Skin epidermis (tissue), 12 donors: ENCODE measurements at regions not wholly inside any gene's neighbourhood (a gene's known extent, or its start where the extent isn't known, plus 50 kb on each side); places are given as distances from the start of the nearest gene placed in this dataset.

ENCODE experiments used
- H3K27ac ChIP-seq, 21 experiments: fragments of 200-600 bp; sonication (generic) in 11 of 21; one replicate each; pipeline ENCODE4 v1.5.0; 2020; ENCODE audit warnings: mild to moderate bottlenecking in 3 of 21, inconsistent platforms in 2 of 21, moderate library complexity in 2 of 21
- H3K4me3 ChIP-seq, 7 experiments: fragments of 200-600 bp; sonication (generic) in 2 of 7; one replicate each; pipeline ENCODE4 v1.5.0; 2020; ENCODE audit warnings: inconsistent platforms in 2 of 7, mild to moderate bottlenecking in 2 of 7, moderate library complexity in 1 of 7

DNA sequence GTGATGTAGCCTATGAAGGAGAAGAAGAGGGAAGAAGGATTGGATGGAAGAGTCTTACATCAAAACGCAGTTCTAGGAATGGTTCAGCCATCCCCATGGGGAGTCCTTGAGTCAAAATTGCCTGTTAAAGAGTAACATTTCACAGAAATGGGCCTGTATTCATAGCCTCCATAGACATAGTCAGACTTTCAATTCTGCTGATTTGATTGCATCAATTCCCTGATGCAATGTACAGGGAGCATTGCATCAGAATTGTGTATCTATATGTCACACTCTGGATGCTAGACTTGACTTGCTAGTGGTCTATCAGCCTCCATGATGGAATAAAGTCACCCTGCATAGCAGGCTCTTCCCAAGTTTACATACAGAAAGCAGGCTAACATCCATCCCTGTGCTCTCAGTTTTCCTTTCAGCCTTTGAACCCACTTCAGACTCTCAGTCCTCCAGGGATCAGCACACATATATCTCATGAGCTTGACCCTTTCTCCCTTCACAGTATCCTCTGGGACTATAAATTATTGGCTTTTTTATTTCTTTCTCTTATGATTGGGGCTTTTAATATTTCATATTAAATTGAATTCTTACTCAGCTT is 1111.7 kb upstream of the B3GALT2 start:
- Histone ChIP-seq H3K27ac (no peak overlapping the region), H3K4me3 (no peak overlapping the region)

GRCh38 chr1:194297094-194297493 is 1110.7 kb upstream of the B3GALT2 start:
- Histone ChIP-seq H3K27ac (no peak overlapping the region), H3K4me3 (no peak overlapping the region)

GRCh38 chr1:194296201-194296600 is 1109.8 kb upstream of the B3GALT2 start:
- Histone ChIP-seq H3K4me3 (no peak overlapping the region), H3K27ac (no peak overlapping the region)

- no peak overlapping the region for H3K27ac ChIP-seq
These were observed 1109.3 kb upstream of the B3GALT2 start for GRCh38 chr1:194295685-194296084.

DNA sequence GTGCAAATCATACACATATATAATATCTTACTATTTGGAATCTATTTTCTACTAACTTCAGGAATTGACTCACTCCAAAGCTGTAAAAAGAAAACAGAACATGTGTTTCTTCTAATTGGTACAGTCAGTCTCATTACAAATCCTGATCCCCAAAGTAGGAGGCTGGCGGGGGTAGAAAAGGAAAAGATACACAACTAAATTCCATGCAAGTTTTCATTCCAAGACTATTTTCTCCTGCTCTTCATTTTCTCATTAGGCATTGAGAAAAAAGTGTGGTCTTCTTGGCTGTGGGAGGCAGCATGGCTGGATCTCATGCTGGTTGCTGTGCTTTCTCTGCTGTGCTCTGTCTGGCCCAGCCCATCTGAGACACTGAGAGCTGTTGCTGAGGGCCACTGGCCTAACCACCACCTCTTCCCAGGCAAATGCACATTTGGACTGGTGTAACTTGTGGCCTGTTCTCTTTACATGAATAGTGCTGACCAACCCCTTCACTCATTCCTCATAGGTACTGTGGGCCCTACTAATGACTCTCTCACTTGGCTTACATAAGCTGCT is 1107.5 kb upstream of the B3GALT2 start:
- no peak overlapping the region for H3K27ac ChIP-seq
- no peak overlapping the region for H3K4me3 ChIP-seq

More at GRCh38 chr1:194295685-194296084, 1109.3 kb upstream of the B3GALT2 start:
- H3K4me3 ChIP-seq, result no peak overlapping the region

- Histone ChIP-seq H3K4me3 (no peak overlapping the region), H3K27ac (no peak overlapping the region)
These were observed 1106.6 kb upstream of the B3GALT2 start for GRCh38 chr1:194292966-194293365.

DNA sequence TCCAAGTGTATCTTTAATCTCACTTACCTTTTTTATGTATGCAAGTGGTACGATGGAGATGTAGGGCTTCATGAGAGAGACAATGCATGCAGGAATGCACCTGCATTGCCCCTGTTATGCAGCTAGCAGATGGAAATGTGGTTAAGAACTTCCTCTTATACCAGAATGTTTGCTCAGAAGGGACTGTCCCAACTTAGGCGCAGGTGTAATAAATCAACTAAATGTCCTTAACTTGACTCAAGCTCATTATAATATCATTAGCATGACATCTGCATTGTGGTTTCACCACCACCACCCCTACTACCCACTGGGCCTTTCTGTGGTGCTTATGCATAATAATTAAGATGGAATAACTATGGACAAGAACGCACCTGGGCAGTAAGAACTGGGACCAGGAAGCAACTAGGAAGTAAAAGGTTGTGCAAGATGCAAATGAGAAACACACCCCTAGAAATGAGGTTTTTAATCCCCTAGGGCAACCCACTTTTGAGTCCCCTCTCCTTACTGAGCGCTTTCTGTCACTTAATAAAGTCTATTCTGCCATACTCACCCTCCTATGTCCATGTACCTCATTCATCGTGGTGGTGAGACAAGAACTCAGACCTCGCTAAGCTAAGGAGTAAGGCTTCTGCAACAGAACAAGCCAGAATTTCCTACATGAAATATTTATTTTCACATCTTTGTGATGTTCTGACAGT is 1103.3 kb upstream of the B3GALT2 start:
- H3K4me3 ChIP-seq, result no peak overlapping the region
- H3K27ac ChIP-seq, result no peak overlapping the region

GRCh38 chr1:194288238-194288637 is 1101.8 kb upstream of the B3GALT2 start:
- H3K27ac ChIP-seq, result no peak overlapping the region
- H3K4me3 ChIP-seq, result no peak overlapping the region

GRCh38 chr1:194281376-194281775 is 1095.0 kb upstream of the B3GALT2 start:
- Histone ChIP-seq H3K27ac (no peak overlapping the region), H3K4me3 (no peak overlapping the region)

DNA sequence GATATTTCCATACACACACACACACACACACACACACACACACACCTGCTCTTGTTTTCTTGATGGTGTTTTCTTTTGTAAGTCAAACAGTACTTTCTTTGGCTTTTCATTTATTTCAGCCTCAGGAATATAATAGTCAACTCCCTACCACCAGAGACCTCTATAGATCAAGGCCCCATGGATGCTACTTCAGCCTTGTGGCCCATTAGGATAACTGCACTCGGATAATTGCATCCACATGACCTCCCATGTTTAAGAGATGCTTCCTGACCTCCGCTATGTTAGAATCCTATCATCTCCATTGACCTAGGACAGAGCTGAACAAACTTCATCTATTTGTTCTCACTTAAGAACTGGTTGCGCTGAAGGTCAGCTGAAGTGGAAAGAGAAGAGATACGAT is 1094.0 kb upstream of the B3GALT2 start:
- Histone ChIP-seq H3K27ac (no peak overlapping the region), H3K4me3 (no peak overlapping the region)

GRCh38 chr1:194279975-194280374 is 1093.6 kb upstream of the B3GALT2 start:
- H3K27ac ChIP-seq, result no peak overlapping the region
- no peak overlapping the region for H3K4me3 ChIP-seq

GRCh38 chr1:194277927-194278326 is 1091.5 kb upstream of the B3GALT2 start:
- no peak overlapping the region for H3K27ac ChIP-seq
- H3K4me3 ChIP-seq, result no peak overlapping the region

DNA sequence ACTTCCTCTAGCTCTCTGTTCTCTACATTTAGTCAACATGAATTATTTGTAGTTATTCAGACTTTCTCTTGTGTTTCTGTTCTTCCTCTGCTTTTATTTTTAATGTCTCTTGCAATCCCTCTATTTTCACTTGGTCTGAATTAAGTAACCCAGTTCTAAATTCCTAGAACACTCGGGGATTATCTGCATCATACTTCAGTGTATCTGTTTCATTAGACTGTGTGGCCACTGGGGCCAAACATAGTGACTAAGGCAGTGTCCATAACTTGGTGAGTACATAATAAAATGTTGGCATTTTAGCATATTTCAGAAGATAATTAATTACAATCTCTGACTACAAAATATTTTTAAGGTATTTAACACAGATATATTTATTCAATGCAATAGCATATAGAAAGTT is 1087.2 kb upstream of the B3GALT2 start:
- H3K27ac ChIP-seq, result no peak overlapping the region
- H3K4me3 ChIP-seq, result no peak overlapping the region

DNA sequence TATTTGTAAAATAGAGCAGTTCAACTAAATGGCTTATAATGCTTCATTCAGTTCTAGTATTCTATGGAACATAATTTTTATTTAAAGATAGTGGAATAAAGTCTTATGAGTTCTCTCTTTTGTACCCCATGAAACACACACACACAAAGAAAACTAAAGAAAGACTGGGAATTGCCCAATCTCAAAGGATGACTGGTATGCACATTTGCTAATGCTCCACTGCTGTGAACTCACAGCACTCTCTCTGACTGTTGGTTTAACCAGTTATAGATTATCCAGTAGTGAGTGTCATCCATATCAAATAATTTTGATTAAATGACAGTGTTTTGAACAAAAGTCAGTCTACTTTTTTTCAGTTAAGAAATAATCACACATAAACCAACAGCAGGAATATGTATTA is 1082.4 kb upstream of the B3GALT2 start:
- no peak overlapping the region for H3K4me3 ChIP-seq
- H3K27ac ChIP-seq, result no peak overlapping the region

- H3K27ac ChIP-seq, result no peak overlapping the region
- no peak overlapping the region for H3K4me3 ChIP-seq
These were observed 1080.6 kb upstream of the B3GALT2 start for GRCh38 chr1:194267021-194267420.

GRCh38 chr1:194256010-194256409 is 1069.6 kb upstream of the B3GALT2 start:
- Histone ChIP-seq H3K4me3 (no peak overlapping the region), H3K27ac (no peak overlapping the region)

- no peak overlapping the region for H3K27ac ChIP-seq
These were observed 1065.8 kb upstream of the B3GALT2 start for GRCh38 chr1:194252199-194252598.

GRCh38 chr1:194241215-194241614 is 1054.8 kb upstream of the B3GALT2 start:
- Histone ChIP-seq H3K4me3 (no peak overlapping the region), H3K27ac (no peak overlapping the region)

More at GRCh38 chr1:194252199-194252598, 1065.8 kb upstream of the B3GALT2 start:
- no peak overlapping the region for H3K4me3 ChIP-seq

- Histone ChIP-seq H3K4me3 (no peak overlapping the region), H3K27ac (no peak overlapping the region)
These were observed 1046.7 kb upstream of the B3GALT2 start for GRCh38 chr1:194233069-194233468.

DNA sequence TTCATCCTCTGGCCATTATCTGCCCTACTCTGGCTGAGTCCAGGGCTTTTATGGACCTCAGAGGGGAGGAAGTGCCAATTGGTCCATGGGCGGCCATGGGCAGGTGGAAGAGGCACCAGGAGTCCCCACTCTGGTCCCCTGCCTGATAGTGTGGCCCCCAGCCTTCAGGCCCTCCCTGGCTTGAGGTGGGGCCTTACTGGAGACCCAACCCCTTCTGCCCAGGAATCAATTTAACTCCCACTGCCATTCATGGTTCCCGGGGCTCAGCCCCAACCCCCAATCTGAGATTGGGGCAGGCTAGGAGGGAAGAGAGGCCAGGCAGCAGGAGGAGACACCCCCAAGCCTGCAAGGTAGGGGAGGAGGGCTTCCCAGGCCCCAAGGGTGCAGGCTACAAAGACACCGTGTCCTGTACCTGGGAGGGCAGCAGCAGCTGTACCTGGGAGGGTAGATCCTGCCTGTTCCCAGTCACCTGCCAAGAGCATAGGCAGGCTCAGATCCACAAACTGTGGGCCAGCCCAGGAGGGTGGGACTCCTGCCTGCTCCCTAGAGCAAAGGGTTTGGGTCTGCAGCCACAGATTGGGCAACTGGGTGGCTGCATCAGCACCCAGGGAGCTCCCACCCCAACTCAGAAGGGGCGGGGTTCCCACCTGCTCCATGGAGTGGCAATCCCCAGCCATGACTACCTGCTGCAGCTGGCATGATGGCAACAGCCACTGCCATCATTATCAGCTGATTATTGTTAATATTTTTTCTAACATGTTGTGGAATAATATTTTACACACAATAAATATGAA is 1044.1 kb upstream of the B3GALT2 start:
- Histone ChIP-seq H3K27ac (no peak overlapping the region), H3K4me3 (no peak overlapping the region)

DNA sequence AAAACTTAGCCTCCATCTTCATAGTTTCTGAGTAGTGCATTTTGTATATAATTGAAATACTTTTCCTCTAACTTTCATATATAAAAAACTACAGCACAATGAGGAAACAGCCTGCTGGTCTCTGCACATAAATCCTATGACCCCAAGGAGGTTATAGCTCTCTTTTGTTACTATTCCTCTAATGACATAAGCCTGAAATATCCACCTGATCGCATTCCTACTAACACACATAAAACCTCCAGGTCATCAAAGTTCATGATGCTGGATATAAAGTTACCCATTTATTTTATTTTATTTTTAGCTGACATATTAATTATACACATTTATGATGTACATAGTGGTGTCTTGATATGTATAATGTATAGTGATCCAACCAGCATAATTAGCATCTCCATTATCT is 1042.0 kb upstream of the B3GALT2 start:
- Histone ChIP-seq H3K4me3 (no peak overlapping the region), H3K27ac (no peak overlapping the region)
